LNCAP (cell line): ENCODE measurements at regions not wholly inside any gene's neighbourhood (a gene's known extent, or its start where the extent isn't known, plus 50 kb on each side); places are given as distances from the start of the nearest gene placed in this dataset.

Source experiments
- CTCF ChIP-seq: fragments of 450-650 bp; IDR thresholded peaks from 2 replicates; pipeline ENCODE4 v1.5.1; 2017; ENCODE audit warnings: mild to moderate bottlenecking

GRCh38 chr19:32178401-32178800 is 167.0 kb upstream of the ZNF507 start:
- TF ChIP-seq CTCF, result no peak

GRCh38 chr19:32178956-32179355 is 166.5 kb upstream of the ZNF507 start:
- no peak for TF ChIP-seq CTCF

- no peak for TF ChIP-seq CTCF
Measured at GRCh38 chr19:32181216-32181920, 164.0 kb upstream of the ZNF507 start.

- TF ChIP-seq CTCF, result no peak
Measured at GRCh38 chr19:32186542-32187330, 158.7 kb upstream of the ZNF507 start.

- TF ChIP-seq CTCF, result no peak
Measured at GRCh38 chr19:32188921-32189320, 156.5 kb upstream of the ZNF507 start.

- TF ChIP-seq CTCF, result no peak
Measured at GRCh38 chr19:32189956-32190706, 155.3 kb upstream of the ZNF507 start.

GRCh38 chr19:32191921-32192320 is 153.5 kb upstream of the ZNF507 start:
- TF ChIP-seq CTCF, result no peak
